SK-N-SH (cell line): ENCODE measurements at regions not wholly inside any gene's neighbourhood (a gene's known extent, or its start where the extent isn't known, plus 50 kb on each side); places are given as distances from the start of the nearest gene placed in this dataset.
"Not testable (repeated sequence)": the region's sequence is repeated elsewhere in the genome, so short reads cannot be mapped to it uniquely, and the experiment has no call there.

ENCODE experiments used
- CTCF ChIA-PET: fragments of 300-600, 350-600 bp; formaldehyde crosslinking; extraction: SDS; loops from one replicate; lab custom pipeline; 2021; lab: Yijun Ruan, JAX
- POLR2A ChIA-PET: fragments of 350-600 bp; sonication (Branson Sonifier 250); formaldehyde crosslinking; extraction: SDS; loops from one replicate; lab custom pipeline; 2020; ENCODE audit warnings: antibody characterized with exemption, inconsistent platforms; lab: Yijun Ruan, JAX
- DNase-seq: peaks from one replicate; pipeline ENCODE4 v3.0.0; 2012
- H2AFZ ChIP-seq: fragments of 200-600 bp; sonication (generic); 2 replicates; pipeline ENCODE4 v1.8.1; 2016; ENCODE audit warnings: antibody characterized with exemption, mild to moderate bottlenecking, low read depth
- H3F3A ChIP-seq: fragments of 200-600 bp; sonication (generic); replicated peaks from 2 replicates; pipeline ENCODE3; 2016; ENCODE audit warnings: antibody characterized with exemption, mild to moderate bottlenecking; ENCODE audit not compliant: insufficient read depth
- H3K27ac ChIP-seq, 2 experiments: fragments of 200-500 bp in 1 of 2; fragments of 200-600 bp in 1 of 2; sonication (Bioruptor generic) in 1 of 2; sonication (generic), shearing (Covaris generic) in 1 of 2; 2 replicates each; pipeline versions ENCODE4 v1.5.1 to v1.6.1; 2014 to 2016; ENCODE audit warnings: low read depth in 2 of 2, inconsistent platforms in 1 of 2, low read length in 1 of 2, mild to moderate bottlenecking in 1 of 2, mixed read lengths in 1 of 2
- H3K27me3 ChIP-seq: fragments of 200-600 bp; sonication (generic), shearing (Covaris generic); 2 replicates; pipeline ENCODE4 v1.6.1; 2016; ENCODE audit warnings: mixed run types; ENCODE audit not compliant: insufficient read depth
- H3K36me3 ChIP-seq, 2 experiments: fragments of 200-500 bp in 1 of 2; fragments of 200-600 bp in 1 of 2; sonication (Bioruptor generic) in 1 of 2; sonication (generic) in 1 of 2; replicated peaks in 1 of 2; 2 replicates each; pipeline versions ENCODE3 to v1.5.1; 2014 to 2016; ENCODE audit warnings: low read length in 1 of 2, mild to moderate bottlenecking in 1 of 2; ENCODE audit not compliant: insufficient read depth in 2 of 2, control insufficient read depth in 1 of 2
- H3K4me1 ChIP-seq, 2 experiments: fragments of 200-500 bp in 1 of 2; fragments of 200-600 bp in 1 of 2; sonication (Bioruptor generic) in 1 of 2; sonication (generic), shearing (Covaris generic) in 1 of 2; 2 replicates each; pipeline versions ENCODE4 v1.5.1 to v1.6.1; 2014 to 2016; ENCODE audit warnings: low read depth in 1 of 2, low read length in 1 of 2, mixed run types in 1 of 2; ENCODE audit not compliant: insufficient read depth in 2 of 2, control insufficient read depth in 1 of 2
- H3K4me2 ChIP-seq: fragments of 200-600 bp; sonication (generic), shearing (Covaris generic); 2 replicates; pipeline ENCODE4 v1.6.1; 2017; ENCODE audit warnings: mixed run types
- H3K4me3 ChIP-seq, 2 experiments: fragments of 200-500 bp in 1 of 2; fragments of 200-600 bp in 1 of 2; sonication (Bioruptor generic) in 1 of 2; sonication (generic), shearing (Covaris generic) in 1 of 2; 2 replicates each; pipeline versions ENCODE4 v1.5.1 to v1.8.1; 2014 to 2016; ENCODE audit warnings: low read depth in 2 of 2, inconsistent platforms in 1 of 2, low read length in 1 of 2, mild to moderate bottlenecking in 1 of 2, mixed read lengths in 1 of 2, moderate library complexity in 1 of 2
- H3K79me2 ChIP-seq: fragments of 200-600 bp; sonication (generic); 2 replicates; pipeline ENCODE4 v1.8.1; 2017; ENCODE audit warnings: mild to moderate bottlenecking; ENCODE audit not compliant: insufficient read depth
- H3K9ac ChIP-seq: fragments of 200-600 bp; sonication (generic); 2 replicates; pipeline ENCODE4 v1.6.1; 2017; ENCODE audit warnings: mixed run types
- H3K9me2 ChIP-seq: fragments of 200-600 bp; sonication (generic); 2 replicates; pipeline ENCODE4 v1.6.1; 2017; ENCODE audit warnings: mixed run types
- H3K9me3 ChIP-seq: fragments of 200-600 bp; sonication (generic); 2 replicates; pipeline ENCODE4 v1.6.1; 2017; ENCODE audit warnings: mixed run types, mild to moderate bottlenecking, moderate library complexity
- H4K20me1 ChIP-seq: fragments of 200-600 bp; sonication (generic); 2 replicates; pipeline ENCODE4 v1.6.1; 2017; ENCODE audit warnings: mild to moderate bottlenecking, mixed run types; ENCODE audit not compliant: insufficient read depth
- CHD2 ChIP-seq: fragments of 150-350 bp; IDR thresholded peaks from 2 replicates; pipeline ENCODE4 v1.6.1; 2018; ENCODE audit warnings: low read length; ENCODE audit not compliant: partially characterized antibody
- CTCF ChIP-seq: fragments of 200-600 bp; sonication (generic); IDR thresholded peaks from 2 replicates; pipeline ENCODE4 v1.6.1; 2017; ENCODE audit warnings: antibody characterized with exemption, mild to moderate bottlenecking, moderate library complexity
- EZH2phosphoT487 ChIP-seq: fragments of 200-600 bp; sonication (generic); IDR thresholded peaks from 2 replicates; pipeline ENCODE4 v1.6.1; 2017; ENCODE audit warnings: low read depth, mixed run types, mild to moderate bottlenecking, antibody characterized with exemption, moderate library complexity, borderline replicate concordance
- FOXJ3 ChIP-seq: sonication (generic); formaldehyde crosslinking; IDR thresholded peaks from 2 replicates; pipeline ENCODE4 v1.5.1; 2020; ENCODE audit warnings: mild to moderate bottlenecking, missing genetic modification reagents
- GATA2 ChIP-seq: sonication (generic); formaldehyde crosslinking; IDR thresholded peaks from 2 replicates; pipeline ENCODE4 v1.5.0; 2020; ENCODE audit warnings: mild to moderate bottlenecking, missing genetic modification reagents
- MXI1 ChIP-seq: IDR thresholded peaks from 2 replicates; pipeline ENCODE4 v1.6.1; 2012; ENCODE audit warnings: mild to moderate bottlenecking, low read depth, low read length, improper control_type of control experiment
- RAD21 ChIP-seq: IDR thresholded peaks from 2 replicates; pipeline ENCODE4 v1.6.1; 2012; ENCODE audit warnings: mild to moderate bottlenecking, low read length
- RCOR1 ChIP-seq: fragments of 150-350 bp; IDR thresholded peaks from 2 replicates; pipeline ENCODE4 v1.6.1; 2017; ENCODE audit warnings: antibody characterized with exemption, low read length
- REST ChIP-seq: IDR thresholded peaks from 2 replicates; pipeline ENCODE4 v1.6.1; 2012; ENCODE audit warnings: mild to moderate bottlenecking, low read depth, low read length, moderate library complexity
- RFX5 ChIP-seq: IDR thresholded peaks from 2 replicates; pipeline ENCODE4 v1.6.1; 2012; ENCODE audit warnings: mild to moderate bottlenecking, improper control_type of control experiment, low read length
- RXRA ChIP-seq: IDR thresholded peaks from 2 replicates; pipeline ENCODE4 v1.4.0; 2012; ENCODE audit warnings: low read depth, mild to moderate bottlenecking, borderline replicate concordance
- TAF1 ChIP-seq: IDR thresholded peaks from 2 replicates; pipeline ENCODE4 v1.6.1; 2012; ENCODE audit warnings: low read depth, mild to moderate bottlenecking, low read length, moderate library complexity, borderline replicate concordance
- YY1 ChIP-seq: IDR thresholded peaks from 2 replicates; pipeline ENCODE4 v1.4.0; 2012; ENCODE audit warnings: low read depth, mild to moderate bottlenecking
- ZBTB33 ChIP-seq: IDR thresholded peaks from 2 replicates; pipeline ENCODE4 v1.4.0; 2012; ENCODE audit warnings: low read depth, borderline replicate concordance
- WGBS: methylation state at CpG from one replicate; pipeline ENCODE4 v1.1.6; 2017; ENCODE audit warnings: low lambda C conversion rate; 5-methylcytosine and 5-hydroxymethylcytosine counted together

- no peaks in the 10 kb centered on the region for H3K79me2 ChIP-seq
- DNase-seq: no peak
- no peaks in the 10 kb centered on the region for H3K4me1 ChIP-seq
- H3K4me2 ChIP-seq: no peak overlapping the region
- no peak overlapping the region for H2AFZ ChIP-seq
- H4K20me1 ChIP-seq: no peaks in the 10 kb centered on the region
- no peak overlapping the region for H3K9ac ChIP-seq
- POLR2A ChIA-PET: no interaction called here
- TF ChIP-seq EZH2phosphoT487 (no peak), TAF1 (no peak), YY1 (no peak), MXI1 (no peak), RXRA (no peak), REST (no peak), RFX5 (no peak), GATA2 (CRISPR knock-in tag) (no peak), CTCF (no peak), CHD2 (no peak), FOXJ3 (CRISPR knock-in tag) (no peak), ZBTB33 (no peak), RAD21 (no peak), RCOR1 (no peak)
- H3K4me3 ChIP-seq: no peak overlapping the region
- CTCF ChIA-PET: no interaction called here
- H3K9me2 ChIP-seq: no peaks in the 10 kb centered on the region
- H3K27ac ChIP-seq: no peak overlapping the region
- WGBS: 2% methylated on average over 4 of the region's 4 CpGs
- H3K9me3 ChIP-seq: no peaks in the 10 kb centered on the region
- H3K27me3 ChIP-seq: no peaks in the 10 kb centered on the region
- H3F3A ChIP-seq: no peaks in the 10 kb centered on the region
- H3K36me3 ChIP-seq: no peaks in the 10 kb centered on the region
Observed at GRCh38 chr5:12658871-12659446, 754.7 kb upstream of the CTNND2 start.

- POLR2A ChIA-PET, H3K27me3 ChIP-seq: not testable (repeated sequence)
Observed at GRCh38 chr5:12657914-12658474, 753.7 kb upstream of the CTNND2 start.

More at GRCh38 chr5:12657914-12658474, 753.7 kb upstream of the CTNND2 start:
- H3F3A ChIP-seq, H3K9ac ChIP-seq, H4K20me1 ChIP-seq, DNase-seq, H3K9me3 ChIP-seq, H3K4me3 ChIP-seq, H3K4me2 ChIP-seq, H3K9me2 ChIP-seq, CTCF ChIA-PET, H3K27ac ChIP-seq, H2AFZ ChIP-seq, H3K36me3 ChIP-seq, H3K79me2 ChIP-seq, H3K4me1 ChIP-seq: not testable (repeated sequence)
- 5% methylated on average over 4 of the region's 4 CpGs for WGBS
